OCI-LY3 (cell line): ENCODE measurements at regions not wholly inside any gene's neighbourhood (a gene's known extent, or its start where the extent isn't known, plus 50 kb on each side); places are given as distances from the start of the nearest gene placed in this dataset.

Experiments used
- H2AFZ ChIP-seq: fragments of 200-600, 300-600 bp; shearing (Covaris generic); 2 replicates; pipeline ENCODE4 v1.6.0; 2014; ENCODE audit warnings: antibody characterized with exemption, low read depth, low read length
- H3K27ac ChIP-seq: fragments of 200-600, 300-600 bp; sonication (generic); 2 replicates; pipeline ENCODE4 v1.5.1; 2014; ENCODE audit warnings: mild to moderate bottlenecking, low read length, moderate library complexity, mixed read lengths
- H3K27me3 ChIP-seq: fragments of 200-600, 300-600 bp; sonication (generic); 2 replicates; pipeline ENCODE4 v1.6.1; 2014; ENCODE audit warnings: low read depth, low read length, mixed read lengths
- H3K36me3 ChIP-seq: fragments of 200-600, 300-600 bp; sonication (generic); replicated peaks from 2 replicates; pipeline ENCODE3; 2014; ENCODE audit warnings: low read depth, low read length, mixed read lengths
- H3K4me1 ChIP-seq: fragments of 300-600, 200-600 bp; sonication (generic); 2 replicates; pipeline ENCODE4 v1.6.1; 2014; ENCODE audit warnings: low read length, mixed read lengths
- H3K4me2 ChIP-seq: fragments of 200-600, 300-600 bp; sonication (generic); 2 replicates; pipeline ENCODE4 v1.6.1; 2014; ENCODE audit warnings: low read length, mixed read lengths
- H3K4me3 ChIP-seq: fragments of 300-600, 200-600 bp; sonication (generic); 2 replicates; pipeline ENCODE4 v1.5.1; 2014; ENCODE audit warnings: antibody characterized with exemption, mild to moderate bottlenecking, low read length, moderate library complexity
- H3K79me2 ChIP-seq: fragments of 300-600, 200-600 bp; shearing (Covaris generic); 2 replicates; pipeline ENCODE4 v1.6.1; 2014; ENCODE audit warnings: mild to moderate bottlenecking, low read length, mixed read lengths
- H3K9ac ChIP-seq: fragments of 300-600, 200-600 bp; shearing (Covaris generic); 2 replicates; pipeline ENCODE4 v1.6.0; 2014; ENCODE audit warnings: mild to moderate bottlenecking, low read length, moderate library complexity
- H3K9me3 ChIP-seq: fragments of 200-600, 300-600 bp; shearing (Covaris generic); 2 replicates; pipeline ENCODE4 v1.6.1; 2014; ENCODE audit warnings: low read length, mixed read lengths; ENCODE audit not compliant: insufficient read depth
- H4K20me1 ChIP-seq: fragments of 200-600, 300-600 bp; sonication (generic); 2 replicates; pipeline ENCODE4 v1.6.1; 2016; ENCODE audit warnings: low read length, mixed read lengths; ENCODE audit not compliant: insufficient read depth
- EZH2phosphoT487 ChIP-seq: fragments of 200-600 bp; shearing (Covaris generic); IDR thresholded peaks from 2 replicates; pipeline ENCODE4 v1.6.1; 2018; ENCODE audit warnings: antibody characterized with exemption, mixed run types, low read depth
- TF ChIP-seq, protein P1 (sequence below): fragments of 200-600, 300-600 bp; sonication (generic); IDR thresholded peaks from 2 replicates; pipeline ENCODE4 v1.5.1; 2014; ENCODE audit warnings: antibody characterized with exemption, low read length, low read depth

DNA sequence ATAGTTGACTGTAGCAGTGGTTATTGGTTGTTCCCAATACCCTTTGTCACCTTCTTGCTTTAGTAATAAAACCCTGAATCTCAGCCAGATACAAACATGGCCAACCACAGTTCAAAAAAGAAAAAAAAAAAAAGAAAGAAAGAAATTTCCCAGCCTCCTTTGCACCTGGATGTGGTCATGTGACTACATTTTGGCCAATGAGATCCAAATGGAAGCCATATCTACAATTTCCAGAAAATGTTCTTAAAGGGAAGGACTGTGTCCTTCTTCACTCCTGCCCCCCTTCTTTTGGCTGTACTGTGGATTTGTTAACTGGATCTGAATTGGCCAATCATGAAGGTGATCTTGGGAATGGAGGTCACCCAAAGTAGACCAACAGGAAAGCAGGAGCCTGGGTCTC is 141.9 kb downstream of the SOX9 start:
- no peak overlapping the region for H3K9ac ChIP-seq
- peaks cover 3% of the 10 kb centered on the region; the same call in 1 of the 2 replicates for H3K27me3 ChIP-seq
- H3K4me1 ChIP-seq = no peaks in the 10 kb centered on the region
- H3K4me2 ChIP-seq = no peak overlapping the region
- no peaks in the 10 kb centered on the region for H4K20me1 ChIP-seq
- TF ChIP-seq, protein P1, sequence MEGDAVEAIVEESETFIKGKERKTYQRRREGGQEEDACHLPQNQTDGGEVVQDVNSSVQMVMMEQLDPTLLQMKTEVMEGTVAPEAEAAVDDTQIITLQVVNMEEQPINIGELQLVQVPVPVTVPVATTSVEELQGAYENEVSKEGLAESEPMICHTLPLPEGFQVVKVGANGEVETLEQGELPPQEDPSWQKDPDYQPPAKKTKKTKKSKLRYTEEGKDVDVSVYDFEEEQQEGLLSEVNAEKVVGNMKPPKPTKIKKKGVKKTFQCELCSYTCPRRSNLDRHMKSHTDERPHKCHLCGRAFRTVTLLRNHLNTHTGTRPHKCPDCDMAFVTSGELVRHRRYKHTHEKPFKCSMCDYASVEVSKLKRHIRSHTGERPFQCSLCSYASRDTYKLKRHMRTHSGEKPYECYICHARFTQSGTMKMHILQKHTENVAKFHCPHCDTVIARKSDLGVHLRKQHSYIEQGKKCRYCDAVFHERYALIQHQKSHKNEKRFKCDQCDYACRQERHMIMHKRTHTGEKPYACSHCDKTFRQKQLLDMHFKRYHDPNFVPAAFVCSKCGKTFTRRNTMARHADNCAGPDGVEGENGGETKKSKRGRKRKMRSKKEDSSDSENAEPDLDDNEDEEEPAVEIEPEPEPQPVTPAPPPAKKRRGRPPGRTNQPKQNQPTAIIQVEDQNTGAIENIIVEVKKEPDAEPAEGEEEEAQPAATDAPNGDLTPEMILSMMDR = no peak
- TF ChIP-seq EZH2phosphoT487 = no peak
- no peaks in the 10 kb centered on the region for H3K36me3 ChIP-seq
- H3K79me2 ChIP-seq = no peaks in the 10 kb centered on the region
- H3K27ac ChIP-seq = no peak overlapping the region
- no peak overlapping the region for H2AFZ ChIP-seq
- no peaks in the 10 kb centered on the region for H3K9me3 ChIP-seq
- H3K4me3 ChIP-seq = no peak overlapping the region

DNA sequence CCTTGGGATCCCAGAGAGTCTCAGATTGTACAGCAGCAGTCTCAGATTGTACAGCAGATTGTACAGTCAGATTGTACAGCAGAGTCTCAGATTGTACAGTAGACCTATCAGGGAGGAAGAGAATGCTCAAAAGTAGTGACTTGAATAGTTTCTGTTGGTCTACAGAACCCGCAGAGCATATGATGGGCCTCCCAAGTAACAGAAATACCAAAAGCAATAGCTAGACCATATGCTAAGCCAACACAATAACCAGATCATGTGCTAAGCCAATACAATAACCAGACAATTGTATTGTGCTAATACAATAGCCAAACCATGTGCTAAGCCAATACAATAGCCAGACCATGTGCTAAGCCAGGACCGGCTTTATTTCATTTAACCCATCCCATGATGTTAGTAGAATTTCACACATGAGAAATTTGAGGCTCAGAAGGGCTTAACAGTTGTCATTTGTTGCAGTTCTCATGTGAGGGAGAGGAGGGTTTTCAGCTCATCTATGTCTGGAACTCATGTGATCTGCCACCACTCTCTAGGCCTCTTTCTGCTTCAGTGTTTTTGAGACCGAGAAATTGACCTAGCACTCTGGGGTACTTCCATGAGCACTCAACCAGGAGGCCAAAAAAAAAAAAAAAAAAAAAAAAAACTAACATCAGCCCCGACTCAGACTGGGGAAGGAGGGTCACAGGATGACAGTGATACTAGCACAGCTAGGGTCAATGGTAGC is 144.0 kb downstream of the SOX9 start:
- no peak overlapping the region for H2AFZ ChIP-seq
- H3K36me3 ChIP-seq = no peaks in the 10 kb centered on the region
- no peak overlapping the region for H3K4me2 ChIP-seq
- TF ChIP-seq, protein P1 = no peak
- TF ChIP-seq EZH2phosphoT487 = no peak
- H3K79me2 ChIP-seq = no peaks in the 10 kb centered on the region
- no peaks in the 10 kb centered on the region for H3K4me1 ChIP-seq
- no peak overlapping the region for H3K9ac ChIP-seq
- no peak overlapping the region for H3K27ac ChIP-seq
- no peak overlapping the region for H3K4me3 ChIP-seq
- peaks cover 3% of the 10 kb centered on the region; the same call in 1 of the 2 replicates for H3K27me3 ChIP-seq
- H4K20me1 ChIP-seq = no peaks in the 10 kb centered on the region
- H3K9me3 ChIP-seq = no peaks in the 10 kb centered on the region

DNA sequence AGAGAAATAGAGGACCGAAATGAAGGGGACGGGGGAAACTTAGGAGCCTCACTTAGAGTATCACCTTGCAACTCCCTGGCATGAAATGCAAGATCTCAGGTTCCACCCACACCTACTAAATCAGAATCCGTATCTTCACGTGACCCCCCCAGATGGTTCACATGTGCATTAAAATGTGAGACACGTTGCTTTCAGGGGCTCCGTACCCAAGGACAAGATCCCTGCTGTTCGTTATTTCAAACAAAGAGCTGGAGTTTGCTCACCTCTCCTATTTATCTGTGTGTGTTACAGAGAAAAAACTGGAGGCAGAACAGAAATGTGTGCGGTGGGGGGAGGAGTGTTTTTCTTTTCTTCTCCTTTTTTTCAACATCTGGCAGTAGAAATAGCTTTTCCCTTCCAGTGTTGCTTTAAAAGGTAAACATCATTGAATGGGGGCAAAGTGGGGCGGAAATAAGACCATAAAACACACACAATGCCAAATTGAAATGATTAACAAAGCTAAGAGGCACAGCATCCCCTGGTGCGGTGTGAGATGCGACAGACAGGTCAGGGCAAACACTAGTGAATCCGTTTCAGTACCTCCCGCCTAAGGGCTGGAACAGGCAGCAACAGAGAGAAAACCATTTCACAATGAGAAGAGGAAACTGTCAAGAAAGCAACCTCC is 145.4 kb downstream of the SOX9 start:
- TF ChIP-seq EZH2phosphoT487 = no peak
- TF ChIP-seq, protein P1 = no peak
- H3K9ac ChIP-seq = no peak overlapping the region
- H3K4me3 ChIP-seq = no peak overlapping the region
- H3K4me1 ChIP-seq = no peaks in the 10 kb centered on the region
- no peaks in the 10 kb centered on the region for H3K79me2 ChIP-seq
- H3K27me3 ChIP-seq = peaks cover 3% of the 10 kb centered on the region; the same call in 1 of the 2 replicates
- no peak overlapping the region for H3K4me2 ChIP-seq
- no peaks in the 10 kb centered on the region for H4K20me1 ChIP-seq
- H2AFZ ChIP-seq = no peak overlapping the region
- no peaks in the 10 kb centered on the region for H3K36me3 ChIP-seq
- H3K9me3 ChIP-seq = no peaks in the 10 kb centered on the region
- H3K27ac ChIP-seq = no peak overlapping the region

DNA sequence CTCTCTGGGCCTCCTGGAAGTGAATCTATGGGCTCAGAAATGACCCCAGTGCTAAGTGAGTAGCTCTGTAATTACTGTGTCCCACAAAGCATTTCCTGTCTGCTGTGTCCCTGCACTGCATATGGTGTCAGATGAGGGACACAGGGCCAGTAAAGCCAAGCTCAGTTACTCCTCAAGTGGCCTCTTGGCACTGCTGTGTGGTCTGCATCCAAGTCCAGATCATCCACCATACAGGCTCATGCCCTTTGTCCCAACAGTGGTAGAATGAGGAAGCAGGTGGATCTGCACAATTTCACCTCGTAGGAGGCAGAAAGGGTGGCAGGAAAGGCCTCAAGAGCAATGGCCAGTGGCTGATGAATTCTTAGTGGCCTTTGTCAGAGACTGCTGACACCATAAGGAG is 146.8 kb downstream of the SOX9 start:
- Histone ChIP-seq H3K36me3 (no peaks in the 10 kb centered on the region), H3K9ac (no peak overlapping the region), H3K79me2 (no peaks in the 10 kb centered on the region), H2AFZ (no peak overlapping the region), H3K27ac (no peak overlapping the region), H3K4me2 (no peak overlapping the region), H3K27me3 (peaks cover 3% of the 10 kb centered on the region; the same call in 1 of the 2 replicates), H4K20me1 (no peaks in the 10 kb centered on the region), H3K4me1 (no peaks in the 10 kb centered on the region), H3K4me3 (no peak overlapping the region), H3K9me3 (no peaks in the 10 kb centered on the region)
- TF ChIP-seq, protein P1 = no peak
- no peak for TF ChIP-seq EZH2phosphoT487
